HepG2 (cell line): ENCODE measurements at regions not wholly inside any gene's neighbourhood (a gene's known extent, or its start where the extent isn't known, plus 50 kb on each side); places are given as distances from the start of the nearest gene placed in this dataset.

Experiments
- ARHGAP35 ChIP-seq: sonication (generic); formaldehyde crosslinking; IDR thresholded peaks from 2 replicates; pipeline ENCODE4 v1.9.0; 2022; ENCODE audit warnings: mild to moderate bottlenecking, inconsistent platforms, moderate library complexity, missing genetic modification reagents, borderline replicate concordance
- CHD2 ChIP-seq: IDR thresholded peaks from 2 replicates; pipeline ENCODE4 v1.6.1; 2011; ENCODE audit warnings: low read depth, low read length, improper control_type of control experiment
- FOXO1 ChIP-seq: sonication (generic); formaldehyde crosslinking; IDR thresholded peaks from 2 replicates; pipeline ENCODE4 v1.4.0; 2020; ENCODE audit warnings: missing genetic modification reagents
- HMG20B ChIP-seq: conservative IDR thresholded peaks from 2 replicates; pipeline ENCODE4 v1.6.1; 2016; ENCODE audit warnings: missing genetic modification reagents, missing compliant biosample characterization
- NR3C1 ChIP-seq: sonication (generic); formaldehyde crosslinking; IDR thresholded peaks from 2 replicates; pipeline ENCODE4 v1.4.0; 2020; ENCODE audit warnings: missing genetic modification reagents
- POLR2A ChIP-seq, 2 experiments: IDR thresholded peaks; 2 replicates each; pipeline ENCODE4 v1.6.1; 2011; ENCODE audit warnings: low read depth in 2 of 2, low read length in 2 of 2, mild to moderate bottlenecking in 1 of 2, moderate library complexity in 1 of 2; ENCODE audit not compliant: insufficient read depth in 1 of 2
- TF ChIP-seq, protein P1 (sequence below): sonication (generic); formaldehyde crosslinking; IDR thresholded peaks from 2 replicates; pipeline ENCODE4 v1.5.0; 2020; ENCODE audit warnings: mild to moderate bottlenecking, missing genetic modification reagents, moderate library complexity

- TF ChIP-seq HMG20B (CRISPR knock-in tag) (no peak), NR3C1 (no peak), POLR2A (IDR thresholded peaks at IDR 0.05; ENCODE audit: insufficient read depth in 1 of 2, low read depth in 2 of 2, low read length in 2 of 2) (no peak), CHD2 (no peak), ARHGAP35 (CRISPR knock-in tag) (no peak), FOXO1 (CRISPR knock-in tag) (no peak)
- TF ChIP-seq, protein P1, sequence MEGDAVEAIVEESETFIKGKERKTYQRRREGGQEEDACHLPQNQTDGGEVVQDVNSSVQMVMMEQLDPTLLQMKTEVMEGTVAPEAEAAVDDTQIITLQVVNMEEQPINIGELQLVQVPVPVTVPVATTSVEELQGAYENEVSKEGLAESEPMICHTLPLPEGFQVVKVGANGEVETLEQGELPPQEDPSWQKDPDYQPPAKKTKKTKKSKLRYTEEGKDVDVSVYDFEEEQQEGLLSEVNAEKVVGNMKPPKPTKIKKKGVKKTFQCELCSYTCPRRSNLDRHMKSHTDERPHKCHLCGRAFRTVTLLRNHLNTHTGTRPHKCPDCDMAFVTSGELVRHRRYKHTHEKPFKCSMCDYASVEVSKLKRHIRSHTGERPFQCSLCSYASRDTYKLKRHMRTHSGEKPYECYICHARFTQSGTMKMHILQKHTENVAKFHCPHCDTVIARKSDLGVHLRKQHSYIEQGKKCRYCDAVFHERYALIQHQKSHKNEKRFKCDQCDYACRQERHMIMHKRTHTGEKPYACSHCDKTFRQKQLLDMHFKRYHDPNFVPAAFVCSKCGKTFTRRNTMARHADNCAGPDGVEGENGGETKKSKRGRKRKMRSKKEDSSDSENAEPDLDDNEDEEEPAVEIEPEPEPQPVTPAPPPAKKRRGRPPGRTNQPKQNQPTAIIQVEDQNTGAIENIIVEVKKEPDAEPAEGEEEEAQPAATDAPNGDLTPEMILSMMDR (CRISPR knock-in tag): no peak
Measured at GRCh38 chr16:55948230-55948629, 73.1 kb upstream of the CES5A start.
